Kidney (tissue), 13 donors: ENCODE measurements at regions not wholly inside any gene's neighbourhood (a gene's known extent, or its start where the extent isn't known, plus 50 kb on each side); places are given as distances from the start of the nearest gene placed in this dataset.
"Not testable (repeated sequence)": the region's sequence is repeated elsewhere in the genome, so short reads cannot be mapped to it uniquely, and the experiment has no call there.

Experiments used
- DNase-seq, 5 donors: peaks; one replicate each; pipeline ENCODE4 v3.0.0-alpha.2; 2013 to 2020
- FAIRE-seq: peaks from 2 replicates; lab custom pipeline; 2012; peaks lifted over from hg19 to GRCh38; lab: Jason Lieb, UNC
- H3K27ac ChIP-seq, 2 donors: one replicate each; pipeline ENCODE4 v1.7.0; 2013; ENCODE audit warnings: low read depth in 2 of 2, low read length in 2 of 2, inconsistent platforms in 1 of 2
- H3K27me3 ChIP-seq: one replicate; pipeline ENCODE4 v1.7.1; 2013; ENCODE audit warnings: low read length, inconsistent platforms; ENCODE audit not compliant: control insufficient read depth, insufficient read depth
- H3K36me3 ChIP-seq, 3 donors: one replicate each; pipeline versions ENCODE4 v1.7.0 to v1.7.1; 2013; ENCODE audit warnings: low read length in 3 of 3, control low read depth in 1 of 3, inconsistent platforms in 1 of 3; ENCODE audit not compliant: insufficient read depth in 3 of 3, control insufficient read depth in 2 of 3
- H3K4me1 ChIP-seq, 3 donors: one replicate each; pipeline versions ENCODE4 v1.7.0 to v1.7.1; 2013; ENCODE audit warnings: low read length in 3 of 3, inconsistent platforms in 1 of 3, low read depth in 1 of 3; ENCODE audit not compliant: control insufficient read depth in 2 of 3, insufficient read depth in 2 of 3
- H3K4me3 ChIP-seq, 3 donors: one replicate each; pipeline versions ENCODE4 v1.7.0 to v1.8.1; 2013; ENCODE audit warnings: low read length in 3 of 3, control low read depth in 1 of 3, inconsistent platforms in 1 of 3
- H3K9ac ChIP-seq, 3 donors: one replicate each; pipeline versions ENCODE4 v1.7.0 to v1.7.1; 2013; ENCODE audit warnings: low read length in 3 of 3, control low read depth in 1 of 3, inconsistent platforms in 1 of 3
- H3K9me3 ChIP-seq, 3 donors: one replicate each; pipeline versions ENCODE4 v1.7.0 to v1.7.1; 2013; ENCODE audit warnings: low read length in 3 of 3, control low read depth in 1 of 3, inconsistent platforms in 1 of 3; ENCODE audit not compliant: control insufficient read depth in 2 of 3, insufficient read depth in 1 of 3
- CTCF ChIP-seq: IDR thresholded peaks from 3 replicates; pipeline ENCODE4 v1.5.1; 2012; ENCODE audit warnings: mild to moderate bottlenecking, moderate library complexity, borderline replicate concordance; ENCODE audit not compliant: insufficient read depth; ENCODE audit errors: extremely low read depth
- intact Hi-C: fragments of 100-400 bp; cut with DNase I; formaldehyde crosslinking; loops from one replicate; pipeline ENCODE4 v1.11.1; 2022
- donor health status: control.
- donor health status: control.
- donor health status: control.
- donor health status: control.
- donor health status: control.
- donor health status: DM: yes; HTN: yes; CAD: no.
- donor health status: Normal renal cell carcinoma (clear cell type).

GRCh38 chr13:42420304-42420703 is 148.4 kb downstream of the AKAP11 start:
- no peaks in the 10 kb centered on the region for H3K36me3 ChIP-seq
- no peak overlapping the region for H3K27ac ChIP-seq
- no peak overlapping the region for H3K4me3 ChIP-seq

GRCh38 chr13:42422681-42423080 is 150.7 kb downstream of the AKAP11 start:
- no peak for DNase-seq
- Histone ChIP-seq H3K4me1 (no peaks in the 10 kb centered on the region), H3K9ac (no peak overlapping the region), H3K27ac (no peak overlapping the region), H3K27me3 (no peaks in the 10 kb centered on the region), H3K36me3 (no peaks in the 10 kb centered on the region), H3K4me3 (no peak overlapping the region), H3K9me3 (peaks cover 0 to 2% (median 0%) of the 10 kb centered on the region in 3 donors)
- no peak for TF ChIP-seq CTCF
- FAIRE-seq = no peak
- intact Hi-C loops = no loop called here

More at GRCh38 chr13:42420304-42420703, 148.4 kb downstream of the AKAP11 start:
- Histone ChIP-seq H3K27me3 (no peaks in the 10 kb centered on the region), H3K9me3 (peaks cover 0 to 2% (median 0%) of the 10 kb centered on the region in 3 donors), H3K4me1 (no peaks in the 10 kb centered on the region), H3K9ac (no peak overlapping the region)
- FAIRE-seq = no peak
- DNase-seq = no peak
- TF ChIP-seq CTCF = no peak
- intact Hi-C loops = no loop called here

- no peak for TF ChIP-seq CTCF
- no peak for DNase-seq
- no peaks in the 10 kb centered on the region for H3K4me1 ChIP-seq
- intact Hi-C loops = no loop called here
- no peak for FAIRE-seq
- no peak overlapping the region for H3K27ac ChIP-seq
- no peak overlapping the region for H3K9ac ChIP-seq
- H3K27me3 ChIP-seq = no peaks in the 10 kb centered on the region
- peaks cover 0 to 2% (median 0%) of the 10 kb centered on the region in 3 donors for H3K9me3 ChIP-seq
- no peak overlapping the region for H3K4me3 ChIP-seq
- no peaks in the 10 kb centered on the region for H3K36me3 ChIP-seq
Observed at GRCh38 chr13:42424182-42424581, 149.8 kb upstream of the TNFSF11 start.

GRCh38 chr13:42445354-42445753 is 128.6 kb upstream of the TNFSF11 start:
- Histone ChIP-seq H3K27me3 (no peaks in the 10 kb centered on the region), H3K36me3 (no peaks in the 10 kb centered on the region), H3K4me1 (no peaks in the 10 kb centered on the region), H3K9ac (no peak overlapping the region), H3K4me3 (no peak overlapping the region), H3K9me3 (peaks cover 0 to 5% (median 3%) of the 10 kb centered on the region in 3 donors), H3K27ac (no peak overlapping the region)
- FAIRE-seq (no peak), DNase-seq (no peak)
- TF ChIP-seq CTCF = no peak
- intact Hi-C loops = no loop called here

GRCh38 chr13:42446597-42446996 is 127.4 kb upstream of the TNFSF11 start:
- H3K27me3 ChIP-seq, H3K9ac ChIP-seq, H3K36me3 ChIP-seq, H3K9me3 ChIP-seq, H3K4me3 ChIP-seq, FAIRE-seq, H3K27ac ChIP-seq, DNase-seq, intact Hi-C loops, H3K4me1 ChIP-seq: not testable (repeated sequence)
